ENCODE measurements at regions not wholly inside any gene's neighbourhood (a gene's known extent, or its start where the extent isn't known, plus 50 kb on each side); places are given as distances from the start of the nearest gene placed in this dataset.
A peak's percentile ranks its signal among the peaks of the same experiment; 100 is the strongest.

GRCh38 chr6:169866668-169867521 lies 115.5 kb downstream of the ERMARD start:
- H3K79me2 ChIP-seq (ENCODE audit: control insufficient read depth, insufficient read depth, low read length, poor library complexity): no peaks in the 10 kb centered on the region
- no peak overlapping the region for H3K27ac ChIP-seq (ENCODE audit: low read depth, low read length)
- H2BK5ac ChIP-seq (ENCODE audit: low read depth, low read length, poor library complexity): no peak overlapping the region
- H3K4me2 ChIP-seq (ENCODE audit: low read length): no peak overlapping the region
- H3K9me3 ChIP-seq (ENCODE audit: insufficient read depth, low read depth, low read length): peaks cover 7% of the 10 kb centered on the region
- H3K4me1 ChIP-seq (ENCODE audit: control insufficient read depth in 1 of 2, insufficient read depth in 2 of 2, low read length in 2 of 2): no peaks in the 10 kb centered on the region
- H3K23ac ChIP-seq (ENCODE audit: low read length): no peak overlapping the region
- no peak overlapping the region for H3K9ac ChIP-seq (ENCODE audit: low read length)
- no peak overlapping the region for H2AK5ac ChIP-seq (ENCODE audit: low read length)
- no peak overlapping the region for H2BK12ac ChIP-seq (ENCODE audit: low read length)
- H4K8ac ChIP-seq (ENCODE audit: low read depth, low read length): no peak overlapping the region
- no peak overlapping the region for H3K4me3 ChIP-seq (ENCODE audit: low read depth, low read length)
- no peak overlapping the region for H4K91ac ChIP-seq (ENCODE audit: low read depth, low read length)
- H3K14ac ChIP-seq (ENCODE audit: low read length): no peak overlapping the region
- no peaks in the 10 kb centered on the region for H3K79me1 ChIP-seq (ENCODE audit: low read length)
- H3K27me3 ChIP-seq (ENCODE audit: insufficient read depth, low read length): no peaks in the 10 kb centered on the region
- H2AFZ ChIP-seq (ENCODE audit: insufficient read depth, low read length, poor library complexity): no peak overlapping the region
- H4K12ac ChIP-seq (ENCODE audit: low read depth, low read length): no peak overlapping the region
- no peak overlapping the region for H3K18ac ChIP-seq (ENCODE audit: low read length)
- no peak overlapping the region for H3K4ac ChIP-seq (ENCODE audit: low read depth, low read length)
- no peaks in the 10 kb centered on the region for H3K36me3 ChIP-seq (ENCODE audit: control insufficient read depth in 1 of 2, insufficient read depth in 2 of 2, low read length in 2 of 2)
- no CpG with 5 or more reads among the region's 18 CpGs for WGBS (ENCODE audit: extremely low coverage, insufficient coverage, insufficient read length)
- H2BK120ac ChIP-seq (ENCODE audit: insufficient read depth, low read length, poor library complexity): no peak overlapping the region
- DNase-seq: no peak

- Histone ChIP-seq H2BK120ac (ENCODE audit: insufficient read depth, low read length, poor library complexity) (no peak overlapping the region), H3K79me2 (ENCODE audit: control insufficient read depth, insufficient read depth, low read length, poor library complexity) (no peaks in the 10 kb centered on the region), H3K79me1 (ENCODE audit: low read length) (no peaks in the 10 kb centered on the region), H3K4me3 (ENCODE audit: low read depth, low read length) (no peak overlapping the region), H2BK5ac (ENCODE audit: low read depth, low read length, poor library complexity) (no peak overlapping the region), H3K4me1 (ENCODE audit: control insufficient read depth in 1 of 2, insufficient read depth in 2 of 2, low read length in 2 of 2) (no peaks in the 10 kb centered on the region), H2BK12ac (ENCODE audit: low read length) (no peak overlapping the region), H3K4ac (ENCODE audit: low read depth, low read length) (no peak overlapping the region), H3K27ac (ENCODE audit: low read depth, low read length) (no peak overlapping the region), H2AFZ (ENCODE audit: insufficient read depth, low read length, poor library complexity) (no peak overlapping the region), H3K36me3 (ENCODE audit: control insufficient read depth in 1 of 2, insufficient read depth in 2 of 2, low read length in 2 of 2) (no peaks in the 10 kb centered on the region), H3K18ac (ENCODE audit: low read length) (no peak overlapping the region), H3K9ac (ENCODE audit: low read length) (no peak overlapping the region), H4K12ac (ENCODE audit: low read depth, low read length) (no peak overlapping the region), H4K91ac (ENCODE audit: low read depth, low read length) (no peak overlapping the region), H3K27me3 (ENCODE audit: insufficient read depth, low read length) (no peaks in the 10 kb centered on the region), H4K8ac (ENCODE audit: low read depth, low read length) (no peak overlapping the region), H3K14ac (ENCODE audit: low read length) (no peak overlapping the region), H3K4me2 (ENCODE audit: low read length) (no peak overlapping the region), H3K9me3 (ENCODE audit: insufficient read depth, low read depth, low read length) (peaks cover 7% of the 10 kb centered on the region), H2AK5ac (ENCODE audit: low read length) (no peak overlapping the region), H3K23ac (ENCODE audit: low read length) (no peak overlapping the region)
- no peak for DNase-seq
- no CpG with 5 or more reads among the region's 10 CpGs for WGBS (ENCODE audit: extremely low coverage, insufficient coverage, insufficient read length)
Observed at GRCh38 chr6:169866140-169866534, 114.7 kb downstream of the ERMARD start.

GRCh38 chr6:169865346-169866139 lies 114.1 kb downstream of the ERMARD start:
- H4K12ac ChIP-seq (ENCODE audit: low read depth, low read length): no peak overlapping the region
- no peak overlapping the region for H2AFZ ChIP-seq (ENCODE audit: insufficient read depth, low read length, poor library complexity)
- H3K27me3 ChIP-seq (ENCODE audit: insufficient read depth, low read length): no peaks in the 10 kb centered on the region
- no peak overlapping the region for H2BK5ac ChIP-seq (ENCODE audit: low read depth, low read length, poor library complexity)
- no peak overlapping the region for H3K27ac ChIP-seq (ENCODE audit: low read depth, low read length)
- H3K4me1 ChIP-seq (ENCODE audit: control insufficient read depth in 1 of 2, insufficient read depth in 2 of 2, low read length in 2 of 2): no peaks in the 10 kb centered on the region
- no peaks in the 10 kb centered on the region for H3K79me2 ChIP-seq (ENCODE audit: control insufficient read depth, insufficient read depth, low read length, poor library complexity)
- H3K14ac ChIP-seq (ENCODE audit: low read length): no peak overlapping the region
- H3K9ac ChIP-seq (ENCODE audit: low read length): no peak overlapping the region
- no peak overlapping the region for H2BK12ac ChIP-seq (ENCODE audit: low read length)
- H2BK120ac ChIP-seq (ENCODE audit: insufficient read depth, low read length, poor library complexity): no peak overlapping the region
- no peak overlapping the region for H3K4me2 ChIP-seq (ENCODE audit: low read length)
- no peaks in the 10 kb centered on the region for H3K36me3 ChIP-seq (ENCODE audit: control insufficient read depth in 1 of 2, insufficient read depth in 2 of 2, low read length in 2 of 2)
- H2AK5ac ChIP-seq (ENCODE audit: low read length): no peak overlapping the region
- H3K18ac ChIP-seq (ENCODE audit: low read length): no peak overlapping the region
- H3K23ac ChIP-seq (ENCODE audit: low read length): no peak overlapping the region
- H3K79me1 ChIP-seq (ENCODE audit: low read length): no peaks in the 10 kb centered on the region
- peaks cover 7% of the 10 kb centered on the region for H3K9me3 ChIP-seq (ENCODE audit: insufficient read depth, low read depth, low read length)
- no peak overlapping the region for H4K8ac ChIP-seq (ENCODE audit: low read depth, low read length)
- WGBS (ENCODE audit: extremely low coverage, insufficient coverage, insufficient read length): no CpG with 5 or more reads among the region's 13 CpGs
- no peak overlapping the region for H4K91ac ChIP-seq (ENCODE audit: low read depth, low read length)
- no peak overlapping the region for H3K4ac ChIP-seq (ENCODE audit: low read depth, low read length)
- no peak for DNase-seq
- no peak overlapping the region for H3K4me3 ChIP-seq (ENCODE audit: low read depth, low read length)

- Histone ChIP-seq H2AK5ac (ENCODE audit: low read length) (no peak overlapping the region), H2AFZ (ENCODE audit: insufficient read depth, low read length, poor library complexity) (no peak overlapping the region), H2BK5ac (ENCODE audit: low read depth, low read length, poor library complexity) (no peak overlapping the region), H2BK120ac (ENCODE audit: insufficient read depth, low read length, poor library complexity) (no peak overlapping the region), H3K18ac (ENCODE audit: low read length) (no peak overlapping the region), H3K79me2 (ENCODE audit: control insufficient read depth, insufficient read depth, low read length, poor library complexity) (no peaks in the 10 kb centered on the region), H3K27ac (ENCODE audit: low read depth, low read length) (no peak overlapping the region), H3K27me3 (ENCODE audit: insufficient read depth, low read length) (no peaks in the 10 kb centered on the region), H3K9me3 (ENCODE audit: insufficient read depth, low read depth, low read length) (peaks cover 10% of the 10 kb centered on the region), H4K91ac (ENCODE audit: low read depth, low read length) (no peak overlapping the region), H3K4me3 (ENCODE audit: low read depth, low read length) (peak overlapping the region; percentile 3), H3K4ac (ENCODE audit: low read depth, low read length) (no peak overlapping the region), H3K4me1 (ENCODE audit: control insufficient read depth in 1 of 2, insufficient read depth in 2 of 2, low read length in 2 of 2) (no peaks in the 10 kb centered on the region), H3K14ac (ENCODE audit: low read length) (no peak overlapping the region), H2BK12ac (ENCODE audit: low read length) (no peak overlapping the region), H4K8ac (ENCODE audit: low read depth, low read length) (no peak overlapping the region), H3K79me1 (ENCODE audit: low read length) (no peaks in the 10 kb centered on the region), H3K9ac (ENCODE audit: low read length) (no peak overlapping the region), H3K36me3 (ENCODE audit: control insufficient read depth in 1 of 2, insufficient read depth in 2 of 2, low read length in 2 of 2) (no peaks in the 10 kb centered on the region), H3K23ac (ENCODE audit: low read length) (no peak overlapping the region), H3K4me2 (ENCODE audit: low read length) (no peak overlapping the region), H4K12ac (ENCODE audit: low read depth, low read length) (no peak overlapping the region)
- DNase-seq: no peak
- no CpG with 5 or more reads among the region's 23 CpGs for WGBS (ENCODE audit: extremely low coverage, insufficient coverage, insufficient read length)
Observed at GRCh38 chr6:169864148-169865020, 113.0 kb downstream of the ERMARD start.

Measured in trophoblast cell (in vitro differentiated cells and primary cell).